T-helper 1 cell treated with Interleukin-12 subunit alpha and Interleukin-12 subunit beta and Interleukin-4 antibody, amounts not matched to agents 30 μg/mL and 1 μg/mL, for 36 hours (primary cell): ENCODE measurements at regions not wholly inside any gene's neighbourhood (a gene's known extent, or its start where the extent isn't known, plus 50 kb on each side); places are given as distances from the start of the nearest gene placed in this dataset.

Experiments
- H3K27ac Mint-ChIP-seq: one replicate; pipeline ENCODE4 v1.8.0; 2021; ENCODE audit warnings: mild to moderate bottlenecking, mixed read lengths
- H3K27me3 Mint-ChIP-seq: one replicate; pipeline ENCODE4 v1.8.0; 2021; ENCODE audit warnings: low read depth, mixed read lengths
- H3K36me3 Mint-ChIP-seq: one replicate; pipeline ENCODE4 v1.8.0; 2021; ENCODE audit warnings: low read depth, mixed read lengths
- H3K4me1 Mint-ChIP-seq: one replicate; pipeline ENCODE4 v1.8.0; 2021; ENCODE audit warnings: low read depth, mixed read lengths
- H3K4me3 Mint-ChIP-seq: one replicate; pipeline ENCODE4 v1.8.0; 2021; ENCODE audit warnings: mild to moderate bottlenecking, moderate library complexity, mixed read lengths
- H3K9me3 Mint-ChIP-seq: one replicate; pipeline ENCODE4 v1.8.0; 2021; ENCODE audit warnings: mixed read lengths

GRCh38 chr6:167711768-167712730 is 114.7 kb upstream of the AFDN start:
- Mint-ChIP-seq H3K27ac (no peak overlapping the region), H3K36me3 (no peaks in the 10 kb centered on the region), H3K4me3 (no peak overlapping the region), H3K9me3 (no peaks in the 10 kb centered on the region), H3K27me3 (peaks cover 94% of the 10 kb centered on the region), H3K4me1 (peaks cover 22% of the 10 kb centered on the region)

DNA sequence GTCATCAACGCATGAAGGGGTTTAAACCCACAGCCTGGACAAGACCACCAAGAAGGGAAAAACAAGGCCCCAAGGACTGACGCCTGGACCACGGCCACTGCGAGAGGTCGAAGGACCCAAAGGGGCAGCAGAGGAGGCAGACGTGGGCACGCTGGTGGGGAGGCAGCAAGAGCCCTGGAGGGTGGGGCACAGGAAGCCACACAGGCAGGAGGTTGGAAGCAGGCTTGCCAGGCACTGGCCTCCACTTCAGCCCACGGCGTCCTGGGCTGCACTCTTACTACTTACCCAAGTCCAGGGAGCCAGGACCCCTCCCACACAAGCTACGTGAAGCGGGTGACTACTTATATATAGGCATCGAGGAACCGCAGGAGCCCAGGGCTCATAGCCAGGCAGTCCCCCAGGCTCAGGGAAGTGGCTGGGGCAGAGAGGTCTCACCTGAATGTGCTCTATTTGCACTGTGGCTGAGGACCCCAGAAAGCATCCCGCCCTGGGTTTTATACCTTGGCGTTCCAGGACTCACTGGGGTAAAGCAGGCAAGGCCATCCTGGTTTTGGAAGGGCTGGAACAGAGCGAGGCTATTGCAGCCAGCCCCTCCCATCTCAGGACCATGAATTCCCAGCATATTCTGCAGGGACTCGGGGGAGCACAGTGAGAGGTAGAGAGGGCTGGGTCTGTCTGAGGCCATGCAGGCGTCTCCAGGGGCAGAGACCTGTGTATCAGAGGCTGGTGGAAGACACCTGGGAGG is 113.8 kb upstream of the AFDN start:
- peaks cover 94% of the 10 kb centered on the region for H3K27me3 Mint-ChIP-seq
- H3K4me3 Mint-ChIP-seq = no peak overlapping the region
- no peak overlapping the region for H3K27ac Mint-ChIP-seq

GRCh38 chr6:167714152-167714551 is 112.6 kb upstream of the AFDN start:
- no peaks in the 10 kb centered on the region for H3K36me3 Mint-ChIP-seq
- peaks cover 92% of the 10 kb centered on the region for H3K27me3 Mint-ChIP-seq
- H3K27ac Mint-ChIP-seq = no peak overlapping the region
- no peaks in the 10 kb centered on the region for H3K9me3 Mint-ChIP-seq
- peaks cover 10% of the 10 kb centered on the region for H3K4me1 Mint-ChIP-seq
- H3K4me3 Mint-ChIP-seq = no peak overlapping the region

More for the DNA sequence above, 113.8 kb upstream of the AFDN start:
- Mint-ChIP-seq H3K36me3 (no peaks in the 10 kb centered on the region), H3K4me1 (peaks cover 17% of the 10 kb centered on the region), H3K9me3 (no peaks in the 10 kb centered on the region)

GRCh38 chr6:167717455-167717854 is 109.3 kb upstream of the AFDN start:
- Mint-ChIP-seq H3K36me3 (no peaks in the 10 kb centered on the region), H3K4me3 (no peak overlapping the region), H3K27me3 (peaks cover 75% of the 10 kb centered on the region), H3K27ac (no peak overlapping the region), H3K9me3 (no peaks in the 10 kb centered on the region), H3K4me1 (peaks cover 3% of the 10 kb centered on the region)

GRCh38 chr6:167717867-167718266 is 108.8 kb upstream of the AFDN start:
- no peaks in the 10 kb centered on the region for H3K36me3 Mint-ChIP-seq
- peaks cover 3% of the 10 kb centered on the region for H3K4me1 Mint-ChIP-seq
- H3K27ac Mint-ChIP-seq = no peak overlapping the region
- H3K27me3 Mint-ChIP-seq = peaks cover 72% of the 10 kb centered on the region
- H3K4me3 Mint-ChIP-seq = no peak overlapping the region
- H3K9me3 Mint-ChIP-seq = no peaks in the 10 kb centered on the region

- H3K27ac Mint-ChIP-seq = no peak overlapping the region
- H3K27me3 Mint-ChIP-seq = peaks cover 72% of the 10 kb centered on the region
- H3K4me3 Mint-ChIP-seq = no peak overlapping the region
- no peaks in the 10 kb centered on the region for H3K36me3 Mint-ChIP-seq
- no peaks in the 10 kb centered on the region for H3K9me3 Mint-ChIP-seq
- no peaks in the 10 kb centered on the region for H3K4me1 Mint-ChIP-seq
Observed at GRCh38 chr6:167719920-167720319, 106.8 kb upstream of the AFDN start.

DNA sequence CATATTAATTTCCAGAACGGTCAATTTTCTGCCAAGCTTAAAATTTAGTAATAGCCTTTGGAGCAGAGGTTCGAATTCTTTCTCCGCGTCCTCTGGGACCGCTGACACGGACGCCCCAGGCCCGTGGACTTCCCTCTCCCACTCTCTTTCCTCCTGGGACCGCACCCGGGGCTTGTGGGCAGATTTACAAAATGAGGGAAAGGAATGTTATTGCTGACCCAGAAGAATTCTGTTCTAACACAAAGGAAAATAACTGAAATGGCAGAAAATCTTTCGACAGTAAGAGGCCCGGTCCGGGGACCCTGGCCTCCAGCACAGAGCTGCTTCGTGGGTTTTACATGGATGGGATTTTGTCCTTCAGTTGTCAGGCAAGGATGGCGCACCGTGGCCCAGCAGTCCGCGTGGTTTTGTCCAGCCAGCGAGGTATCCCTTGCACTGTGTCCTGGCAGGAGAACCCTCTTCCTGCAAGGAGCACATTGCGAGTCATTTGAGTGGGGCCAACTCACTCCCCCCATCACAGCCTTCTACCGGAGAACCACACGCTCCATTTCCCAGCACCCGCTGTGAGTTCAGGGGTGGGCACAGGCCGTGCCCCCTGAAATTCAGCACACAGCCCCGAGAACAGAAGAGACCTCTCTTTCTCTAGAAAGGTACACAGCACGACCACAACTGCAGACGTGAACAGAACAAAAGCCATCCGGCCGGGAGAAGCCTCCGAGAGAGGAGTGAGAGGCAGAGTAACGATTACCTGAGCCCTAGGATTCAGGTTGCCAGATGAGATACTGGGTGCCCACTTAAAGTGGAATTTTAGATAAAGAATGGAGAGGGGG is 106.0 kb upstream of the AFDN start:
- H3K27me3 Mint-ChIP-seq = peaks cover 71% of the 10 kb centered on the region
- H3K27ac Mint-ChIP-seq = no peak overlapping the region
- H3K4me1 Mint-ChIP-seq = no peaks in the 10 kb centered on the region
- no peaks in the 10 kb centered on the region for H3K9me3 Mint-ChIP-seq
- H3K4me3 Mint-ChIP-seq = no peak overlapping the region
- no peaks in the 10 kb centered on the region for H3K36me3 Mint-ChIP-seq

- Mint-ChIP-seq H3K9me3 (no peaks in the 10 kb centered on the region), H3K4me1 (no peaks in the 10 kb centered on the region), H3K27ac (no peak overlapping the region), H3K36me3 (no peaks in the 10 kb centered on the region), H3K27me3 (peaks cover 71% of the 10 kb centered on the region), H3K4me3 (no peak overlapping the region)
Observed at GRCh38 chr6:167721291-167721690, 105.4 kb upstream of the AFDN start.

GRCh38 chr6:167722634-167723309 is 103.9 kb upstream of the AFDN start:
- H3K4me1 Mint-ChIP-seq = no peaks in the 10 kb centered on the region
- H3K9me3 Mint-ChIP-seq = no peaks in the 10 kb centered on the region
- H3K36me3 Mint-ChIP-seq = no peaks in the 10 kb centered on the region
- H3K27me3 Mint-ChIP-seq = peaks cover 70% of the 10 kb centered on the region
- H3K27ac Mint-ChIP-seq = no peak overlapping the region
- no peak overlapping the region for H3K4me3 Mint-ChIP-seq

DNA sequence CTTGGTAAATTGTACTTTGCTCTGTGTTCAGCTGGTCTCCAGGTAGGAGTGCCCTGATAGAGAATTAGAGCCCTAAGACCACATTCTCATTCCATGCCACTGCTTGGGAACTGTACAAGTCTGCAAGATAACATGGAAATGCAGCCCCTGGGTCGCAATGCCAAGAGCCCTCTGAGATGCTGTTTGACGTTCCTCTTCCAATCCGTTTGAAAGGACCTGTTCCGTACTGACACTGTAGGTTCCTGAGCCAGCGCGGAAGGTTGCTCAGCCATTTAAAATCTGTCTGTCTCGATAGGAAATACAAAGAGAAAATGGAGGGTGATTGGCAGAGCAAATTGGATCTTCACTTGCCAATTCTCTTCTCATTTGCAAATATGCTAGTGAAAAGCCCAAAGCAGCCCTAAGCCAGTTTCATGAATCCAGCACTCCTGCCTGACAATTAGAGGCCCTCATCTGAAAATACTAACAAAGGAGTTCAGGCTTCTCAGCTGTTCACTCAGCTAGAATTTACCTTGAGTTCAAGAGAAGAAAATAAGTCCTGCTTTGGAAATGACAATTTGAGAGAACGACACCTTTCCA is 100.6 kb upstream of the AFDN start:
- peaks cover 63% of the 10 kb centered on the region for H3K27me3 Mint-ChIP-seq
- H3K36me3 Mint-ChIP-seq = no peaks in the 10 kb centered on the region
- H3K4me1 Mint-ChIP-seq = no peaks in the 10 kb centered on the region
- H3K27ac Mint-ChIP-seq = no peak overlapping the region
- no peak overlapping the region for H3K4me3 Mint-ChIP-seq
- H3K9me3 Mint-ChIP-seq = no peaks in the 10 kb centered on the region

DNA sequence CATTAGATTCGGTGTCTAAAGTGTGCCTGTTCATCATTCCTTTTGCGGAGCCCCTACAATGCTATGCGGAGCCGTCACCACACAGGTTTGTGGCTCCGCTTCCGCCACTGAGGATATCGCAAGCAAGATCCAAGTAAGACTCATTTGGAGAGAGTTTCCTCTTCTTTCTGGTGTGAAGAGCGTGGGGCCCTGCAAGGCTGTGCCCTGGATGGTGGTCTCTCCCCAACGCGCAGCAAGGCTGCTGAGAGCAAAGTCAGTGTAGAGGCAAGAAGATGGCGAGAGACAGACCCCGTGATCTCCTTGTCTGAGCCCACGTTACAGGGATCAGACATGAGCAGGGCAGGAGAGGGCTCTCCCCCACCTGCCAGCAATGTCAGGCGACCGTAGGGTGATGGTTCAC is 96.3 kb upstream of the AFDN start:
- no peak overlapping the region for H3K4me3 Mint-ChIP-seq
- H3K27me3 Mint-ChIP-seq = peaks cover 35% of the 10 kb centered on the region
- no peaks in the 10 kb centered on the region for H3K4me1 Mint-ChIP-seq
- H3K9me3 Mint-ChIP-seq = no peaks in the 10 kb centered on the region
- no peaks in the 10 kb centered on the region for H3K36me3 Mint-ChIP-seq
- H3K27ac Mint-ChIP-seq = no peak overlapping the region

DNA sequence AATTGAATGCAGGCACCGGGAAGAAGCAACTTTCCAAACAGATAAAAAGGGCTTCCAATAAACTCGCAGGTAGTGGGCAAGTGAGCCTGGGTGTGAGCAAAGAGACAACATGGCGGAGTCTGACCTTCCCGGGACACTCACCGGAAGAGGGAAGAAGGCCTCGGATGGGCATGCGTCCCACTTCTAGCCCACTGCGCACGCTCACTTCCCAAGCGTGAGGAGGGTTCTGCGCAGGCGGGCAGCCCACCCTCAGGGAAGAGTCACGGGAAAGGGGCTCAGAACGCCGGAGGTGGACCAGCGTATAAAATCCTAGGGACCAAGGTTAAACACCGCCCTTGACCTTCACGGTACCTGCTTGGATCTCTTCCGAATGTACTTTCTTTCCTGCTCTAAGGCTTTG is 95.5 kb upstream of the AFDN start:
- Mint-ChIP-seq H3K36me3 (no peaks in the 10 kb centered on the region), H3K27ac (no peak overlapping the region), H3K27me3 (peaks cover 27% of the 10 kb centered on the region), H3K4me1 (peaks cover 2% of the 10 kb centered on the region), H3K9me3 (no peaks in the 10 kb centered on the region), H3K4me3 (no peak overlapping the region)

- peaks cover 2% of the 10 kb centered on the region for H3K4me1 Mint-ChIP-seq
- H3K4me3 Mint-ChIP-seq = no peak overlapping the region
- no peaks in the 10 kb centered on the region for H3K36me3 Mint-ChIP-seq
- H3K27me3 Mint-ChIP-seq = peaks cover 20% of the 10 kb centered on the region
- no peak overlapping the region for H3K27ac Mint-ChIP-seq
- no peaks in the 10 kb centered on the region for H3K9me3 Mint-ChIP-seq
Observed at GRCh38 chr6:167731731-167732422, 94.8 kb upstream of the AFDN start.
